Suprapubic skin (tissue), 3 donors: ENCODE measurements at regions not wholly inside any gene's neighbourhood (a gene's known extent, or its start where the extent isn't known, plus 50 kb on each side); places are given as distances from the start of the nearest gene placed in this dataset.

Source experiments
- CTCF ChIP-seq, 2 donors: fragments of 200-600 bp in 1 of 2; fragments of 450-650 bp in 1 of 2; sonication (generic) in 1 of 2; IDR thresholded peaks; one replicate each; pipeline ENCODE4 v1.5.1; 2016 to 2019; ENCODE audit warnings: antibody characterized with exemption in 2 of 2, mild to moderate bottlenecking in 1 of 2, moderate library complexity in 1 of 2
- EP300 ChIP-seq: sonication (generic); formaldehyde crosslinking; IDR thresholded peaks from one replicate; pipeline ENCODE4 v1.6.1; 2017; ENCODE audit warnings: antibody characterized with exemption
- POLR2A ChIP-seq, 2 donors: fragments of 450-650 bp; IDR thresholded peaks; one replicate each; pipeline ENCODE4 v1.6.1; 2017; ENCODE audit warnings: antibody characterized with exemption in 2 of 2, mild to moderate bottlenecking in 2 of 2, moderate library complexity in 2 of 2

GRCh38 chr12:58089588-58089987 is 148.2 kb downstream of the ATP23 start:
- TF ChIP-seq CTCF (IDR thresholded peaks at IDR 0.05) = no peak
- TF ChIP-seq POLR2A (IDR thresholded peaks at IDR 0.05) = no peak
- TF ChIP-seq EP300 = no peak
